ENCODE measurements at regions not wholly inside any gene's neighbourhood (a gene's known extent, or its start where the extent isn't known, plus 50 kb on each side); places are given as distances from the start of the nearest gene placed in this dataset.
A peak's percentile ranks its signal among the peaks of the same experiment; 100 is the strongest.

DNA sequence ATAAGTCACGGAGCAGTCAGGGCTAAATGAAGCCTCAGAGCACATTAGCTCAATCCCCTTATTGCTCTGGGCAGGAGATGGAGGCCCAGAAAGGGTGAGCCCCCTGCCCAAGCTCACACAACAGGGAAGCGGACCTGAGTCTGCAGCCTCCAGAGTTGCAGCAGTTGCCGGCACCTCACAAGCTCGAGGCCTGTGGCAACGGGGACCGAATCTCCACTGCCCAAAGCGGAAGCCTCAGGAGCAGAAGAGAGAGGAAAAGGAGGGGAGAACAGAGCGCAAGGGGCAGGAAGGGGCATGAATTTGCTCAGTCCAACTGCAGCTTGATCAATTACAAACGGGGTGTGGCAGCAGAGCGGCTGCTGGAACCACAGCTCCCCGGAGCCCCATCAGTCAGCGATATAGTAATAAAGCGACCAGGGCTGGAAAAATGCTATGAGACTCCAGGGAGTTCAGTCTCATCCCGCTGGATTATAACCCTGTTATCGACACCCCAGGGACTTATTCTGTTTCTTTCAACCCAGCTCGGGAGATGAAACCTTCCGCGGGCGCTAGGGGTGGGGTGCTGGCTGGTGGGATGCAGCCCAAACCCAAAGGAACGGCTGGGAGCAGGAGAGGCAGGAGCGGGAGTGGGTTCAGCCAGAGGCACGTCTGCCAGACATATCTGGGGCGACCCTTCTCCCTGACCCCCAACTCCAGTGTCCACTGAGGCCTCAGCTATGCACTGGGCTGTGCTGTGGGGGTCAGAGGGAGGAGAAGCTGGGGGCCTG is 219.7 kb upstream of the LINGO1 start:
- ChIA-PET CTCF (interaction anchor here (0.7 to 1.1 kb wide), 2 partner anchors 9 to 37 kb away, joined by 4 to 5 read pairs; no protein-coding TSS in a partner anchor), POLR2A (no interaction called here)
- ATAC-seq (no peak), DNase-seq (ENCODE audit: low read depth, low spot score) (no peak)
- no peak for TF ChIP-seq POLR2AphosphoS5 (IDR thresholded peaks at IDR 0.05; ENCODE audit: low read depth, low read length)
- TF ChIP-seq SIN3A (IDR thresholded peaks at IDR 0.05; ENCODE audit: borderline replicate concordance, insufficient read depth, low read depth, low read length) = no peak
- no peak for TF ChIP-seq TCF7L2 (IDR thresholded peaks at IDR 0.05; ENCODE audit: low read depth, low read length)
- H3K9me3 ChIP-seq (ENCODE audit: control insufficient read depth, insufficient read depth, low read depth, low read length) = no peaks in the 10 kb centered on the region
- H3K36me3 ChIP-seq (ENCODE audit: control insufficient read depth, insufficient read depth, low read length) = no peaks in the 10 kb centered on the region
- H3K4me3 ChIP-seq (ENCODE audit: low read depth in 2 of 2, low read length in 2 of 2) = no peak overlapping the region
- in situ Hi-C loops (cut with HindIII; ENCODE audit: low pct_unique_long_range_greater_than_20kb, low sequenced_read_pairs) = no loop called here
- no peak overlapping the region for H3K27ac ChIP-seq (ENCODE audit: low read length)
- BruUV-seq (replicated peaks) = no TSS peak
- H3K4me1 ChIP-seq (ENCODE audit: control insufficient read depth, insufficient read depth, low read length) = 0 out of 2 replicates have a peak, but pooled peaks cover 3% of the 10 kb centered on the region
- intact Hi-C loops (cut with micrococcal nuclease; ENCODE audit: unreplicated experiment) = no loop called here
- no peaks in the 10 kb centered on the region; the same call in 1 of the 2 replicates for H3K27me3 ChIP-seq (ENCODE audit: control insufficient read depth, insufficient read depth, low read length)

DNA sequence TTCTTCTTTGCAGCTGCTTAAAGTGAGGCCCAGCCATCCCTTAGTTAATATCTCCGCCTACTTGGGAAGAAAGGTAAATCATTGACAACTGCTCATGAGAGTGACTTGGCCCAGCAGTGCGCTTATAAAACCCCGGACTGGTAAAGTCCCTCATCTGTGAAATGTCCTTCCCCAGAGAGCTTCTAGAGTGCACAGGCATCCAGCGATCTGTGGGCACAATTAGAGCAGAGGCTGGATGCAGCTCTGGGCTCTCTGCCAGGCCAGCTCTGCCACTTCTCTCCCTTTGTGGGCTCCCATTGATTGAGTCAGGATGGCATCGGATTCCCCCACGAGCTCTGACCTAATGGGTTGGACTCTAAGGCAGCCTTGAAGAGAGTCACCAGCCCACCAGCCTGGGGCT is 219.0 kb upstream of the LINGO1 start:
- Histone ChIP-seq H3K27me3 (ENCODE audit: control insufficient read depth, insufficient read depth, low read length) (no peaks in the 10 kb centered on the region; the same call in 1 of the 2 replicates), H3K9me3 (ENCODE audit: control insufficient read depth, insufficient read depth, low read depth, low read length) (no peaks in the 10 kb centered on the region), H3K4me1 (ENCODE audit: control insufficient read depth, insufficient read depth, low read length) (0 out of 2 replicates have a peak, but pooled peaks cover 3% of the 10 kb centered on the region), H3K4me3 (ENCODE audit: low read depth in 2 of 2, low read length in 2 of 2) (no peak overlapping the region), H3K36me3 (ENCODE audit: control insufficient read depth, insufficient read depth, low read length) (no peaks in the 10 kb centered on the region), H3K27ac (ENCODE audit: low read length) (no peak overlapping the region)
- in situ Hi-C loops (cut with HindIII; ENCODE audit: low pct_unique_long_range_greater_than_20kb, low sequenced_read_pairs) (no loop called here), intact Hi-C loops (cut with micrococcal nuclease; ENCODE audit: unreplicated experiment) (no loop called here)
- DNase-seq (ENCODE audit: low read depth, low spot score) (no peak), ATAC-seq (0 out of 2 replicates have a peak, but pooled peaks have one; percentile 34)
- no TSS peak for BruUV-seq (replicated peaks)
- POLR2A ChIA-PET = no interaction called here
- CTCF ChIA-PET = interaction anchor here (0.7 kb wide), 1 partner anchor 37 kb away, joined by 5 read pairs; no protein-coding TSS in a partner anchor
- TF ChIP-seq SIN3A (IDR thresholded peaks at IDR 0.05; ENCODE audit: borderline replicate concordance, insufficient read depth, low read depth, low read length) = no peak
- no peak for TF ChIP-seq CTCF (IDR thresholded peaks at IDR 0.05)
- TF ChIP-seq, protein P1, sequence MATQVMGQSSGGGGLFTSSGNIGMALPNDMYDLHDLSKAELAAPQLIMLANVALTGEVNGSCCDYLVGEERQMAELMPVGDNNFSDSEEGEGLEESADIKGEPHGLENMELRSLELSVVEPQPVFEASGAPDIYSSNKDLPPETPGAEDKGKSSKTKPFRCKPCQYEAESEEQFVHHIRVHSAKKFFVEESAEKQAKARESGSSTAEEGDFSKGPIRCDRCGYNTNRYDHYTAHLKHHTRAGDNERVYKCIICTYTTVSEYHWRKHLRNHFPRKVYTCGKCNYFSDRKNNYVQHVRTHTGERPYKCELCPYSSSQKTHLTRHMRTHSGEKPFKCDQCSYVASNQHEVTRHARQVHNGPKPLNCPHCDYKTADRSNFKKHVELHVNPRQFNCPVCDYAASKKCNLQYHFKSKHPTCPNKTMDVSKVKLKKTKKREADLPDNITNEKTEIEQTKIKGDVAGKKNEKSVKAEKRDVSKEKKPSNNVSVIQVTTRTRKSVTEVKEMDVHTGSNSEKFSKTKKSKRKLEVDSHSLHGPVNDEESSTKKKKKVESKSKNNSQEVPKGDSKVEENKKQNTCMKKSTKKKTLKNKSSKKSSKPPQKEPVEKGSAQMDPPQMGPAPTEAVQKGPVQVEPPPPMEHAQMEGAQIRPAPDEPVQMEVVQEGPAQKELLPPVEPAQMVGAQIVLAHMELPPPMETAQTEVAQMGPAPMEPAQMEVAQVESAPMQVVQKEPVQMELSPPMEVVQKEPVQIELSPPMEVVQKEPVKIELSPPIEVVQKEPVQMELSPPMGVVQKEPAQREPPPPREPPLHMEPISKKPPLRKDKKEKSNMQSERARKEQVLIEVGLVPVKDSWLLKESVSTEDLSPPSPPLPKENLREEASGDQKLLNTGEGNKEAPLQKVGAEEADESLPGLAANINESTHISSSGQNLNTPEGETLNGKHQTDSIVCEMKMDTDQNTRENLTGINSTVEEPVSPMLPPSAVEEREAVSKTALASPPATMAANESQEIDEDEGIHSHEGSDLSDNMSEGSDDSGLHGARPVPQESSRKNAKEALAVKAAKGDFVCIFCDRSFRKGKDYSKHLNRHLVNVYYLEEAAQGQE (IDR thresholded peaks at IDR 0.05; ENCODE audit: insufficient read depth in 1 of 2, low read depth in 2 of 2, low read length in 1 of 2) = no peak
- no peak for TF ChIP-seq TCF7L2 (IDR thresholded peaks at IDR 0.05; ENCODE audit: low read depth, low read length)
- no peak for TF ChIP-seq POLR2AphosphoS5 (IDR thresholded peaks at IDR 0.05; ENCODE audit: low read depth, low read length)

DNA sequence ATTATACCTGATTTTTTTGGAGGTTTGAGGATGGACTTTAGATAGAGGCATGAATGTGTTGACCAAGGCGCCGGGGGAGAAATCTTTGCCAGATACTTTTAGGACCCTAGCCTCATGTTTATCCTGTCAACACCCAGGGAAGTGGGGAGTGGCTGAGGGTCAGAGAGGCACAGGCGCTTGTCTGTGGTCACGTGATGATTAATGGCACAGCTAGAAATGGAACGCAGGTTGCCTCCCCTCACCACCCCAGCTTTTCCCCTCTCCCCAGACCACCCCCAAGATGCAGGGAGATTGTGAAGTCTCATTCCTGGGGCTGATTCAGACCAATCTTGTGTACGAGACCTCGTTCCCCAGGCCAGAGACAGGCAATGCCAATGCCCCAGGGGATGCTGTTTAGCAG is 218.4 kb upstream of the LINGO1 start:
- intact Hi-C loops (cut with micrococcal nuclease; ENCODE audit: unreplicated experiment) = no loop called here
- CTCF ChIA-PET = no interaction called here
- no peaks in the 10 kb centered on the region; the same call in 1 of the 2 replicates for H3K27me3 ChIP-seq (ENCODE audit: control insufficient read depth, insufficient read depth, low read length)

More for the DNA sequence above, 218.4 kb upstream of the LINGO1 start:
- H3K27ac ChIP-seq (ENCODE audit: low read length) = no peak overlapping the region
- no peaks in the 10 kb centered on the region for H3K9me3 ChIP-seq (ENCODE audit: control insufficient read depth, insufficient read depth, low read depth, low read length)
- BruUV-seq (replicated peaks) = no TSS peak
- ATAC-seq (no peak), DNase-seq (ENCODE audit: low read depth, low spot score) (no peak)
- H3K4me3 ChIP-seq (ENCODE audit: low read depth in 2 of 2, low read length in 2 of 2) = no peak overlapping the region
- TF ChIP-seq TCF7L2 (IDR thresholded peaks at IDR 0.05; ENCODE audit: low read depth, low read length) (no peak), POLR2AphosphoS5 (IDR thresholded peaks at IDR 0.05; ENCODE audit: low read depth, low read length) (no peak), SIN3A (IDR thresholded peaks at IDR 0.05; ENCODE audit: borderline replicate concordance, insufficient read depth, low read depth, low read length) (no peak), CTCF (IDR thresholded peaks at IDR 0.05) (no peak)
- TF ChIP-seq, protein P1 (IDR thresholded peaks at IDR 0.05; ENCODE audit: insufficient read depth in 1 of 2, low read depth in 2 of 2, low read length in 1 of 2) = no peak
- in situ Hi-C loops (cut with HindIII; ENCODE audit: low pct_unique_long_range_greater_than_20kb, low sequenced_read_pairs) = no loop called here
- no peaks in the 10 kb centered on the region for H3K36me3 ChIP-seq (ENCODE audit: control insufficient read depth, insufficient read depth, low read length)
- H3K4me1 ChIP-seq (ENCODE audit: control insufficient read depth, insufficient read depth, low read length) = 0 out of 2 replicates have a peak, but pooled peaks cover 3% of the 10 kb centered on the region
- POLR2A ChIA-PET = interaction anchor here (0.6 kb wide), 1 partner anchor 263 kb away, joined by 4 read pairs; no protein-coding TSS in a partner anchor

Data from Panc1 (cell line).